GM12878 (cell line): ENCODE measurements at regions not wholly inside any gene's neighbourhood (a gene's known extent, or its start where the extent isn't known, plus 50 kb on each side); places are given as distances from the start of the nearest gene placed in this dataset.

Source experiments
- ATAC-seq: fragments of 200-7000 bp; cut with Tn5 transposase; 3 replicates; pipeline ENCODE4 v1.9.1; 2020; ENCODE audit warnings: mild to moderate bottlenecking, moderate library complexity
- BruUV-seq: library from RNA; stranded (reverse); fragments of 400-500 nt; replicated peaks from 2 replicates; lab custom pipeline; 2021; lab: Mats Ljungman, UMichigan
- CTCF ChIA-PET: fragments of 300-600 bp; sonication (Branson Sonifier 250); formaldehyde crosslinking; extraction: SDS; loops from one replicate; lab custom pipeline; 2021; ENCODE audit warnings: inconsistent platforms; lab: Yijun Ruan, JAX
- POLR2A ChIA-PET: fragments of 350-600 bp; formaldehyde crosslinking; extraction: SDS; loops from one replicate; lab custom pipeline; 2021; ENCODE audit warnings: inconsistent platforms; lab: Charles Lee
- RAD21 ChIA-PET: fragments of 300-600 bp; sonication (Branson Sonifier 250); formaldehyde crosslinking; loops from one replicate; lab custom pipeline; 2023; ENCODE audit warnings: antibody characterized with exemption; ENCODE audit not compliant: unreplicated experiment; lab: Charles Lee
- SMC1A ChIA-PET: fragments of 300-600 bp; sonication (Branson Sonifier 250); formaldehyde crosslinking; loops from one replicate; lab custom pipeline; 2023; ENCODE audit not compliant: unreplicated experiment, uncharacterized antibody; lab: Charles Lee
- DNase-seq: peaks from one replicate; pipeline ENCODE4 v3.0.0-alpha.2; 2011; ENCODE audit warnings: low read depth, low spot score
- FAIRE-seq: peaks from 3 replicates; lab custom pipeline; 2011; peaks lifted over from hg19 to GRCh38; lab: Jason Lieb, UNC
- H2AFZ ChIP-seq: 2 replicates; pipeline ENCODE4 v1.6.0; 2011; ENCODE audit warnings: low read depth, low read length, control low read depth; ENCODE audit not compliant: control insufficient read depth
- H3K27ac ChIP-seq: 2 replicates; pipeline ENCODE4 v1.5.1; 2011; ENCODE audit warnings: control low read depth; ENCODE audit not compliant: control insufficient read depth, insufficient read depth
- H3K27me3 ChIP-seq, 2 experiments: replicated peaks in 1 of 2; 2 replicates each; pipeline versions ENCODE4 v1.6.0 to v1.6.1; 2011; ENCODE audit warnings: low read length in 1 of 2; ENCODE audit not compliant: control insufficient read depth in 2 of 2, insufficient read depth in 2 of 2
- H3K36me3 ChIP-seq, 2 experiments: 2 replicates each; pipeline ENCODE4 v1.5.1; 2011; ENCODE audit warnings: low read length in 1 of 2; ENCODE audit not compliant: control insufficient read depth in 2 of 2, insufficient read depth in 2 of 2
- H3K4me1 ChIP-seq: 2 replicates; pipeline ENCODE4 v1.6.1; 2011; ENCODE audit warnings: mild to moderate bottlenecking, low read length, moderate library complexity, mixed read lengths; ENCODE audit not compliant: control insufficient read depth, insufficient read depth
- H3K4me2 ChIP-seq: 2 replicates; pipeline ENCODE4 v1.6.0; 2011; ENCODE audit warnings: control low read depth; ENCODE audit not compliant: control insufficient read depth, insufficient read depth
- H3K4me3 ChIP-seq: fragments of 200-600 bp; sonication (generic); 2 replicates; pipeline ENCODE4 v1.5.1; 2016
- H3K79me2 ChIP-seq: 2 replicates; pipeline ENCODE4 v1.6.0; 2011; ENCODE audit warnings: low read length; ENCODE audit not compliant: control insufficient read depth, insufficient read depth
- H3K9ac ChIP-seq: 2 replicates; pipeline ENCODE4 v1.8.0; 2011; ENCODE audit warnings: low read length, control low read depth, mixed read lengths; ENCODE audit not compliant: control insufficient read depth, insufficient read depth
- H3K9me3 ChIP-seq: replicated peaks from 3 replicates; pipeline ENCODE4 v1.5.1; 2011; ENCODE audit warnings: mild to moderate bottlenecking, low read length; ENCODE audit not compliant: control insufficient read depth, insufficient read depth
- H4K20me1 ChIP-seq: 2 replicates; pipeline ENCODE4 v1.6.0; 2011; ENCODE audit not compliant: control insufficient read depth, insufficient read depth
- ATF7 ChIP-seq: fragments of 450-650 bp; IDR thresholded peaks from 2 replicates; pipeline ENCODE4 v1.6.1; 2016; ENCODE audit warnings: low read depth, mild to moderate bottlenecking
- BMI1 ChIP-seq: fragments of 450-650 bp; IDR thresholded peaks from 2 replicates; pipeline ENCODE4 v1.6.1; 2016; ENCODE audit warnings: mild to moderate bottlenecking, moderate library complexity, borderline replicate concordance
- CREB1 ChIP-seq: IDR thresholded peaks from 2 replicates; pipeline ENCODE4 v1.6.1; 2012; ENCODE audit warnings: low read depth, mild to moderate bottlenecking, inconsistent platforms
- EED ChIP-seq: sonication (generic); IDR thresholded peaks from 2 replicates; pipeline ENCODE4 v1.6.1; 2016; ENCODE audit warnings: antibody characterized with exemption, low read depth
- EZH2 ChIP-seq: IDR thresholded peaks from 2 replicates; pipeline ENCODE4 v1.6.1; 2012; ENCODE audit warnings: low read depth, mild to moderate bottlenecking, control low read depth, inconsistent platforms, low read length, borderline replicate concordance; ENCODE audit not compliant: control insufficient read depth
- FOXM1 ChIP-seq: IDR thresholded peaks from 2 replicates; pipeline ENCODE4 v1.6.1; 2012; ENCODE audit warnings: low read depth, mild to moderate bottlenecking, inconsistent platforms, low read length, moderate library complexity
- JUND ChIP-seq: IDR thresholded peaks from 2 replicates; pipeline ENCODE4 v1.6.1; 2012; ENCODE audit warnings: low read depth, mild to moderate bottlenecking, low read length, improper control_type of control experiment, moderate library complexity
- MEF2B ChIP-seq: fragments of 450-650 bp; IDR thresholded peaks from 2 replicates; pipeline ENCODE4 v1.6.1; 2018; ENCODE audit warnings: mild to moderate bottlenecking, moderate library complexity; ENCODE audit not compliant: partially characterized antibody, poor library complexity, severe bottlenecking
- NFXL1 ChIP-seq: fragments of 450-650 bp; IDR thresholded peaks from 2 replicates; pipeline ENCODE4 v1.6.1; 2017; ENCODE audit warnings: antibody characterized with exemption, mild to moderate bottlenecking, borderline replicate concordance
- NRF1 ChIP-seq: conservative IDR thresholded peaks from 2 replicates; pipeline ENCODE4 v1.6.1; 2011; ENCODE audit warnings: mild to moderate bottlenecking, low read depth, low read length, improper control_type of control experiment
- PML ChIP-seq: IDR thresholded peaks from 2 replicates; pipeline ENCODE4 v1.6.1; 2012; ENCODE audit warnings: low read length, inconsistent platforms
- POLR2A ChIP-seq: IDR thresholded peaks from 2 replicates; pipeline ENCODE4 v1.6.1; 2011; ENCODE audit warnings: low read depth, mild to moderate bottlenecking, low read length
- RUNX3 ChIP-seq: IDR thresholded peaks from 2 replicates; pipeline ENCODE4 v1.6.1; 2012; ENCODE audit warnings: low read length, inconsistent platforms
- SP1 ChIP-seq: IDR thresholded peaks from one replicate; pipeline ENCODE4 v1.6.1; 2011; ENCODE audit warnings: low read depth, low read length
- STAT1 ChIP-seq: fragments of 450-650 bp; conservative IDR thresholded peaks from 2 replicates; pipeline ENCODE4 v1.6.1; 2014; ENCODE audit warnings: antibody characterized with exemption, mild to moderate bottlenecking
- TCF12 ChIP-seq: IDR thresholded peaks from 2 replicates; pipeline ENCODE4 v1.6.1; 2011; ENCODE audit warnings: low read depth, mild to moderate bottlenecking, low read length
- ZBTB33 ChIP-seq: fragments of 450-650 bp; IDR thresholded peaks from 2 replicates; pipeline ENCODE4 v1.6.1; 2017; ENCODE audit warnings: mild to moderate bottlenecking
- ZNF622 ChIP-seq: fragments of 450-650 bp; IDR thresholded peaks from 2 replicates; pipeline ENCODE4 v1.6.1; 2017; ENCODE audit warnings: mild to moderate bottlenecking, inconsistent platforms
- ZSCAN29 ChIP-seq: fragments of 450-650 bp; IDR thresholded peaks from 2 replicates; pipeline ENCODE4 v1.6.1; 2017; ENCODE audit warnings: mild to moderate bottlenecking, moderate library complexity
- WGBS: methylation state at CpG from one replicate; pipeline ENCODE4 v1.1.6; 2016; ENCODE audit warnings: low lambda C conversion rate; ENCODE audit not compliant: insufficient replicate concordance, insufficient coverage; ENCODE audit errors: missing lambda C conversion rate; 5-methylcytosine and 5-hydroxymethylcytosine counted together
- in situ Hi-C: fragments of 300-500 bp; cut with MboI; formaldehyde crosslinking; loops from 9 replicates; pipeline ENCODE4 v1.14.3; 2018; ENCODE audit warnings: mixed read lengths
- intact Hi-C: fragments of 100-400 bp; cut with micrococcal nuclease; formaldehyde crosslinking; loops from one replicate; pipeline ENCODE4 v1.14.2; 2022; ENCODE audit not compliant: unreplicated experiment
- TF ChIP-seq, protein P1 (sequence below): IDR thresholded peaks from 2 replicates; pipeline ENCODE4 v1.6.1; 2011; ENCODE audit warnings: borderline replicate concordance, low read depth, mild to moderate bottlenecking, moderate library complexity, low read length; ENCODE audit not compliant: insufficient read depth, poor library complexity, severe bottlenecking

- Histone ChIP-seq H3K36me3 (no peaks in the 10 kb centered on the region), H2AFZ (no peak overlapping the region), H3K9me3 (no peaks in the 10 kb centered on the region), H3K9ac (no peak overlapping the region), H3K79me2 (no peaks in the 10 kb centered on the region), H3K4me3 (no peak overlapping the region), H3K27me3 (no peaks in the 10 kb centered on the region), H3K4me2 (no peak overlapping the region), H4K20me1 (no peaks in the 10 kb centered on the region), H3K4me1 (no peaks in the 10 kb centered on the region), H3K27ac (no peak overlapping the region)
- ChIA-PET SMC1A (interaction anchor here (1.4 to 1.5 kb wide), 2 partner anchors 9 to 15 kb away, joined by 4 to 7 read pairs; no protein-coding TSS in a partner anchor), POLR2A (no interaction called here), RAD21 (no interaction called here), CTCF (no interaction called here)
- FAIRE-seq (no peak), ATAC-seq (no peak), DNase-seq (no peak)
- in situ Hi-C loops: no loop called here
- BruUV-seq: no TSS peak
- no peak for TF ChIP-seq NRF1
- TF ChIP-seq JUND: no peak
- no peak for TF ChIP-seq ZNF622
- TF ChIP-seq STAT1: no peak
- no peak for TF ChIP-seq EZH2
- no peak for TF ChIP-seq FOXM1
- no peak for TF ChIP-seq ZBTB33
- TF ChIP-seq TCF12: no peak
- no peak for TF ChIP-seq PML
- no peak for TF ChIP-seq NFXL1
- TF ChIP-seq ZSCAN29: no peak
- TF ChIP-seq BMI1: no peak
- TF ChIP-seq RUNX3: no peak
- TF ChIP-seq POLR2A: no peak
- TF ChIP-seq SP1: no peak
- TF ChIP-seq CREB1: no peak
- TF ChIP-seq EED: no peak
- TF ChIP-seq MEF2B: no peak
- no peak for TF ChIP-seq ATF7
- TF ChIP-seq, protein P1, sequence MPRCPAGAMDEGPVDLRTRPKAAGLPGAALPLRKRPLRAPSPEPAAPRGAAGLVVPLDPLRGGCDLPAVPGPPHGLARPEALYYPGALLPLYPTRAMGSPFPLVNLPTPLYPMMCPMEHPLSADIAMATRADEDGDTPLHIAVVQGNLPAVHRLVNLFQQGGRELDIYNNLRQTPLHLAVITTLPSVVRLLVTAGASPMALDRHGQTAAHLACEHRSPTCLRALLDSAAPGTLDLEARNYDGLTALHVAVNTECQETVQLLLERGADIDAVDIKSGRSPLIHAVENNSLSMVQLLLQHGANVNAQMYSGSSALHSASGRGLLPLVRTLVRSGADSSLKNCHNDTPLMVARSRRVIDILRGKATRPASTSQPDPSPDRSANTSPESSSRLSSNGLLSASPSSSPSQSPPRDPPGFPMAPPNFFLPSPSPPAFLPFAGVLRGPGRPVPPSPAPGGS: no peak
- intact Hi-C loops: no loop called here
- WGBS: 54% methylated on average over 4 of the region's 4 CpGs
Measured at GRCh38 chr14:63096186-63096585, 50.9 kb upstream of the KCNH5 start.
